ENCODE measurements at regions not wholly inside any gene's neighbourhood (a gene's known extent, or its start where the extent isn't known, plus 50 kb on each side); places are given as distances from the start of the nearest gene placed in this dataset.

DNA sequence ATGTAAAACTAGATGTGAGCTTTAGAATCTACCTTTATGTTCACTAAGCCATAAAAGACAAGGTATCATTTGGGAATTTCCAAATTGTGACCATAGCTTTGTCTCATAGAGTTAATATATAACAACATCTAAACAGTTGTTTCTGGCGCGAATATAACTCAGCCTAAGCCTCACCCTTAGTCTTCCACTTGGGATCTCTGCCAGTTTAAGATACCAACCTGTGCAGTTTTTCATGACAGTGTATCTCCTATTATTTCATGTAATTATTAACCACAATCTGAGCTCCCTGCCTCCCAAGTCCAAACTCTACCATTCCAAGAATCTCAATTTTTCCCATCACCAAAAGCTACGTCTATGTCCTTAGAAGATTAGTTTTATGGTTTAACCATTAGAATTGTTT, 572.5 kb upstream of the ISX start:
- TF ChIP-seq POLR2AphosphoS5 (IDR thresholded peaks at IDR 0.05; ENCODE audit: low read depth, low read length) (no peak), POLR2A (IDR thresholded peaks at IDR 0.05; ENCODE audit: low read depth, low read length) (no peak)
